ENCODE measurements at regions not wholly inside any gene's neighbourhood (a gene's known extent, or its start where the extent isn't known, plus 50 kb on each side); places are given as distances from the start of the nearest gene placed in this dataset.

- no peak overlapping the region for H3K27ac ChIP-seq (ENCODE audit: low read length)
- H3K27me3 Mint-ChIP-seq (ENCODE audit: low read depth in 2 of 2), result peaks cover 4 to 5% of the 10 kb centered on the region in 2 donors
- peaks cover 3% of the 10 kb centered on the region for H3K4me1 ChIP-seq (ENCODE audit: control insufficient read depth, insufficient read depth, low read length)
- no peaks in the 10 kb centered on the region for H3K9me3 Mint-ChIP-seq
- H3K4me3 Mint-ChIP-seq, result no peak overlapping the region
- no peak overlapping the region for H3K27ac Mint-ChIP-seq
- H3K36me3 Mint-ChIP-seq, result no peaks in the 10 kb centered on the region
- H3K27me3 ChIP-seq (ENCODE audit: control insufficient read depth, insufficient read depth, low read length), result no peaks in the 10 kb centered on the region
- no peak overlapping the region for H3K4me3 ChIP-seq (ENCODE audit: low read length)
- peaks cover 12 to 13% of the 10 kb centered on the region in 2 donors for H3K4me1 Mint-ChIP-seq
- no peaks in the 10 kb centered on the region for H3K36me3 ChIP-seq (ENCODE audit: control insufficient read depth, insufficient read depth, low read length)
- WGBS (ENCODE audit: insufficient coverage), result 93% methylated on average over 33 of the region's 33 CpGs
- DNase-seq (no peak), ATAC-seq (no peak)
- intact Hi-C loops (cut with micrococcal nuclease), result no loop called here
- TF ChIP-seq CTCF (IDR thresholded peaks at IDR 0.05), result no peak
- H3K9me3 ChIP-seq (ENCODE audit: control insufficient read depth, insufficient read depth, low read length), result no peaks in the 10 kb centered on the region
These were observed 86.3 kb upstream of the VIPR2 start for GRCh38 chr7:159231017-159231416.

- no peak for DNase-seq
- intact Hi-C loops (cut with micrococcal nuclease), result no loop called here
- no peak overlapping the region for H3K4me3 Mint-ChIP-seq
- WGBS (ENCODE audit: insufficient coverage), result 90% methylated on average over 13 of the region's 13 CpGs
- no peaks in the 10 kb centered on the region for H3K36me3 Mint-ChIP-seq
- ATAC-seq, result no peak
- Histone ChIP-seq H3K27me3 (ENCODE audit: control insufficient read depth, insufficient read depth, low read length) (no peaks in the 10 kb centered on the region), H3K9me3 (ENCODE audit: control insufficient read depth, insufficient read depth, low read length) (no peaks in the 10 kb centered on the region), H3K4me1 (ENCODE audit: control insufficient read depth, insufficient read depth, low read length) (peaks cover 3% of the 10 kb centered on the region), H3K27ac (ENCODE audit: low read length) (no peak overlapping the region), H3K4me3 (ENCODE audit: low read length) (no peak overlapping the region), H3K36me3 (ENCODE audit: control insufficient read depth, insufficient read depth, low read length) (no peaks in the 10 kb centered on the region)
- no peaks in the 10 kb centered on the region for H3K9me3 Mint-ChIP-seq
- no peak for TF ChIP-seq CTCF (IDR thresholded peaks at IDR 0.05)
- H3K4me1 Mint-ChIP-seq, result peaks cover 8% of the 10 kb centered on the region in 2 donors
- H3K27me3 Mint-ChIP-seq (ENCODE audit: low read depth in 2 of 2), result no peaks in the 10 kb centered on the region
- no peak overlapping the region for H3K27ac Mint-ChIP-seq
These were observed 85.2 kb upstream of the VIPR2 start for GRCh38 chr7:159229683-159230475.

GRCh38 chr7:159227433-159227832 lies 82.8 kb upstream of the VIPR2 start:
- intact Hi-C loops (cut with micrococcal nuclease), result no loop called here
- no peak for DNase-seq
- Histone ChIP-seq H3K4me3 (ENCODE audit: low read length) (no peak overlapping the region), H3K4me1 (ENCODE audit: control insufficient read depth, insufficient read depth, low read length) (no peaks in the 10 kb centered on the region), H3K36me3 (ENCODE audit: control insufficient read depth, insufficient read depth, low read length) (no peaks in the 10 kb centered on the region), H3K9me3 (ENCODE audit: control insufficient read depth, insufficient read depth, low read length) (no peaks in the 10 kb centered on the region), H3K27ac (ENCODE audit: low read length) (no peak overlapping the region), H3K27me3 (ENCODE audit: control insufficient read depth, insufficient read depth, low read length) (no peaks in the 10 kb centered on the region)
- no peak for TF ChIP-seq CTCF (IDR thresholded peaks at IDR 0.05)
- WGBS (ENCODE audit: insufficient coverage), result 88% methylated on average over 5 of the region's 5 CpGs
- Mint-ChIP-seq H3K36me3 (no peaks in the 10 kb centered on the region), H3K27ac (no peak overlapping the region), H3K27me3 (ENCODE audit: low read depth in 2 of 2) (no peaks in the 10 kb centered on the region), H3K4me3 (no peak overlapping the region), H3K9me3 (no peaks in the 10 kb centered on the region), H3K4me1 (no peaks in the 10 kb centered on the region)
- no peak for ATAC-seq
